Nephron progenitor cell (in vitro differentiated cells): ENCODE measurements at regions not wholly inside any gene's neighbourhood (a gene's known extent, or its start where the extent isn't known, plus 50 kb on each side); places are given as distances from the start of the nearest gene placed in this dataset.

Experiments
- DNase-seq: peaks from one replicate; pipeline ENCODE4 v3.0.0; 2021
- H3K27ac Mint-ChIP-seq: 2 replicates; pipeline ENCODE4 v1.8.0; 2021; ENCODE audit warnings: mild to moderate bottlenecking, moderate library complexity, mixed read lengths
- H3K27me3 Mint-ChIP-seq: 2 replicates; pipeline ENCODE4 v1.8.0; 2021; ENCODE audit warnings: mild to moderate bottlenecking, low read depth, mixed read lengths; ENCODE audit not compliant: poor library complexity
- H3K36me3 Mint-ChIP-seq: 2 replicates; pipeline ENCODE4 v1.8.0; 2021; ENCODE audit warnings: low read depth, mixed read lengths
- H3K4me1 Mint-ChIP-seq: 2 replicates; pipeline ENCODE4 v1.8.0; 2021; ENCODE audit warnings: mixed read lengths
- H3K4me3 Mint-ChIP-seq: 2 replicates; pipeline ENCODE4 v1.8.0; 2021; ENCODE audit warnings: mild to moderate bottlenecking, moderate library complexity, mixed read lengths
- H3K9me3 Mint-ChIP-seq: 2 replicates; pipeline ENCODE4 v1.8.0; 2021; ENCODE audit warnings: mild to moderate bottlenecking, moderate library complexity, mixed read lengths
- CTCF ChIP-seq: fragments of 200-600 bp; sonication (generic); IDR thresholded peaks from 2 replicates; pipeline ENCODE4 v1.5.0; 2021; ENCODE audit warnings: antibody characterized with exemption

- Mint-ChIP-seq H3K9me3 (no peaks in the 10 kb centered on the region), H3K27me3 (peaks cover 12% of the 10 kb centered on the region), H3K36me3 (no peaks in the 10 kb centered on the region), H3K27ac (no peak overlapping the region), H3K4me3 (no peak overlapping the region), H3K4me1 (peaks cover 21% of the 10 kb centered on the region)
- no peak for DNase-seq
- TF ChIP-seq CTCF, result no peak
These were observed 200.1 kb downstream of the TLE3 start for GRCh38 chr15:69897471-69898237.

- Mint-ChIP-seq H3K4me1 (peaks cover 20% of the 10 kb centered on the region), H3K9me3 (no peaks in the 10 kb centered on the region), H3K36me3 (no peaks in the 10 kb centered on the region), H3K27ac (no peak overlapping the region), H3K4me3 (no peak overlapping the region), H3K27me3 (peaks cover 9% of the 10 kb centered on the region)
- TF ChIP-seq CTCF, result no peak
- no peak for DNase-seq
These were observed 199.5 kb downstream of the TLE3 start for GRCh38 chr15:69898243-69898642.

GRCh38 chr15:69902414-69903062 lies 195.2 kb downstream of the TLE3 start:
- DNase-seq, result no peak
- H3K27me3 Mint-ChIP-seq, result peaks cover 12% of the 10 kb centered on the region
- H3K9me3 Mint-ChIP-seq, result no peaks in the 10 kb centered on the region
- TF ChIP-seq CTCF, result no peak
- no peak overlapping the region for H3K27ac Mint-ChIP-seq
- H3K36me3 Mint-ChIP-seq, result no peaks in the 10 kb centered on the region
- no peak overlapping the region for H3K4me3 Mint-ChIP-seq
- peaks cover 28% of the 10 kb centered on the region for H3K4me1 Mint-ChIP-seq

DNA sequence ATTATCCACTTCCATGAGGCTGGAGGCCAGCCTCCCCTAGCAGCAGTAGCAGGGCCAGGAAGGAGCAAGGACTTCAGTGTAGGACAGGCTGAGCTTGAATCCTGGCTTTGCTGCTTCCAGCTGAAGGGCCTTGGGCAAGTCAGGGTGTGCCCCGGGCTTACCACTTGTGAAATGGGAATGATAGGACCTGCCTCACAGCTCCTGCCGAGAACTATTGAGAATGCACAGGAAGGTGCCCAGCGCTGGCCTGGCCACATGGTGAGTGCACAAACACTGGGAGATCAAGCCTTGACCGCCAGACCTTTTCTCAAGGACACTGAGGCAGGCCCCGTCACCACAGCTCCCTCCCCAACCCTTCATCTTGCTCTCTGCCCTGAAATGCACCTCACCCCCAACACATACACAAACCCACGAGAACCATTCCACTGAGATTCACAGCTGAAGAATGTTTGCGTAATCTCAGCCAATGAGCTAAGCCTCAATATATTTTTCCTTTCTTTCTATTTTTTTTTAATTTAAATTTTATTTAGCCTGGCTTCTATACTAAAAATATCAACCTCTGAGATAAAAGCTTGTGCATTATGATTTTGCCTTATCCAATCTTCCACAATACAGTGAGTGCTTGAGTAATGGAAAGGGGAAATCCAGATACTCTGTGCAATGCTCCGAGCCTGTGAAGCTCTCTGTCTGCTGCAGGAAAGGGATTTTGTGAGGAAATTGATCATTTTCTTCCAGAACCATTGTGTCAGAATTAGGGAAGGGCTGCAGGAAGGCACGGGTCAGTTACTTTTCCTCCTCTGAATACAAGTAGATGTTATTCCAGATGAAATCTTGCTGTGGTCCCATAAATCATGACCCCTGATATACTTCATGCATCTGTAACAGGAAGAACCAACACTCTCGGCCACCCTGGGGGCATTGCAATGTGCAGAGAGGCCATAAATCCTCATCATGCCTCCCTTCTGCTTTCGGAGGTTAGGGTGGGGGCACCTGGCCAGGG lies 193.9 kb downstream of the TLE3 start:
- no peaks in the 10 kb centered on the region for H3K9me3 Mint-ChIP-seq
- no peak for TF ChIP-seq CTCF
- H3K4me3 Mint-ChIP-seq, result no peak overlapping the region
- peak; percentile 40 for DNase-seq
- peaks cover 15% of the 10 kb centered on the region for H3K27me3 Mint-ChIP-seq
- no peaks in the 10 kb centered on the region for H3K36me3 Mint-ChIP-seq
- H3K27ac Mint-ChIP-seq, result no peak overlapping the region
- peaks cover 27% of the 10 kb centered on the region for H3K4me1 Mint-ChIP-seq

- H3K27me3 Mint-ChIP-seq, result peaks cover 17% of the 10 kb centered on the region
These were observed 191.2 kb downstream of the TLE3 start for GRCh38 chr15:69906256-69907185.

More at GRCh38 chr15:69906256-69907185, 191.2 kb downstream of the TLE3 start:
- H3K4me1 Mint-ChIP-seq, result peaks cover 49% of the 10 kb centered on the region
- H3K4me3 Mint-ChIP-seq, result no peak overlapping the region
- no peak for DNase-seq
- H3K9me3 Mint-ChIP-seq, result no peaks in the 10 kb centered on the region
- no peak overlapping the region for H3K27ac Mint-ChIP-seq
- no peaks in the 10 kb centered on the region for H3K36me3 Mint-ChIP-seq
- TF ChIP-seq CTCF, result no peak
